ENCODE measurements at regions not wholly inside any gene's neighbourhood (a gene's known extent, or its start where the extent isn't known, plus 50 kb on each side); places are given as distances from the start of the nearest gene placed in this dataset.

DNA sequence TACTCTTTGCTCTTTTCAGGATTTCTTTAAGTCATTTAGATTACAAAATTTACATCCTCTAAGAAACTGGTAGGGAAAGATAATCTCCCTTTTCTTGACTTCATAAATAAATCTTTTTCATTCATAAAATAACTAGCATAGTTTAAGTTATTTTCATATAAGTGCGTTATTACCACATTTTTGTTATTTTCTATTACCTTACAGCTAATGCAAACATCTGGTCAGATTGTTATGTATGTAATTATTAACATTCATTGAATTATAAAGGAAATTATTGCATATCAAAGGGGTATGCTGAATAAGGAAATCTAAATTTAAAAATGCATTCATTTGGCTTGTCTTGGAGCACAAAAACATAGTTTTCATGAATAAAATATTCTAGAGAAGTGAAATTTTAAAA lies 55.3 kb upstream of the SLITRK1 start:
- ChIA-PET CTCF (no interaction called here), POLR2A (no interaction called here)
- WGBS (ENCODE audit: insufficient coverage) = no CpG with 5 or more reads among the region's 1 CpG

GRCh38 chr13:83935566-83935965 lies 53.3 kb upstream of the SLITRK1 start:
- Mint-ChIP-seq H3K27ac (no peak overlapping the region), H3K4me3 (no peak overlapping the region), H3K9me3 (ENCODE audit: insufficient read depth) (peaks cover 3% of the 10 kb centered on the region), H3K27me3 (no peaks in the 10 kb centered on the region), H3K4me1 (no peaks in the 10 kb centered on the region)
- Histone ChIP-seq H3K36me3 (replicated peaks in 1 of 2; ENCODE audit: control extremely low read depth in 1 of 2, control insufficient read depth in 1 of 2, extremely low read depth in 1 of 2, insufficient read depth in 2 of 2, low read length in 1 of 2) (no peaks in the 10 kb centered on the region), H4K20me1 (ENCODE audit: control insufficient read depth, insufficient read depth, low read length, poor library complexity, severe bottlenecking) (no peaks in the 10 kb centered on the region), H2AFZ (ENCODE audit: insufficient read depth, low read depth, low read length, poor library complexity, severe bottlenecking) (no peak overlapping the region), H3K27ac (ENCODE audit: low read length in 2 of 2) (no peak overlapping the region), H3K9me3 (ENCODE audit: control extremely low read depth in 1 of 3, control insufficient read depth in 2 of 3, insufficient read depth in 1 of 3, low read length in 2 of 3) (no peaks in the 10 kb centered on the region), H3K4me2 (replicated peaks; ENCODE audit: low read depth, low read length, poor library complexity, severe bottlenecking) (no peak overlapping the region), H3K27me3 (replicated peaks in 1 of 4; ENCODE audit: control extremely low read depth in 1 of 4, control insufficient read depth in 3 of 4, insufficient read depth in 4 of 4, low read length in 3 of 4) (no peaks in the 10 kb centered on the region), H3K4me1 (ENCODE audit: control insufficient read depth in 2 of 2, insufficient read depth in 2 of 2, low read length in 2 of 2) (no peaks in the 10 kb centered on the region), H3K9ac (ENCODE audit: low read length) (no peak overlapping the region), H3K79me2 (ENCODE audit: control insufficient read depth, insufficient read depth, low read length) (no peaks in the 10 kb centered on the region), H3K4me3 (ENCODE audit: control extremely low read depth in 1 of 5, extremely low read depth in 1 of 5, insufficient read depth in 1 of 5, low read depth in 2 of 5, low read length in 4 of 5) (no peak overlapping the region)
- TF ChIP-seq EZH2 (IDR thresholded peaks at IDR 0.05; ENCODE audit: borderline replicate concordance, insufficient read depth, low read depth, low read length, poor library complexity, severe bottlenecking) = no peak
- TF ChIP-seq, protein P1, sequence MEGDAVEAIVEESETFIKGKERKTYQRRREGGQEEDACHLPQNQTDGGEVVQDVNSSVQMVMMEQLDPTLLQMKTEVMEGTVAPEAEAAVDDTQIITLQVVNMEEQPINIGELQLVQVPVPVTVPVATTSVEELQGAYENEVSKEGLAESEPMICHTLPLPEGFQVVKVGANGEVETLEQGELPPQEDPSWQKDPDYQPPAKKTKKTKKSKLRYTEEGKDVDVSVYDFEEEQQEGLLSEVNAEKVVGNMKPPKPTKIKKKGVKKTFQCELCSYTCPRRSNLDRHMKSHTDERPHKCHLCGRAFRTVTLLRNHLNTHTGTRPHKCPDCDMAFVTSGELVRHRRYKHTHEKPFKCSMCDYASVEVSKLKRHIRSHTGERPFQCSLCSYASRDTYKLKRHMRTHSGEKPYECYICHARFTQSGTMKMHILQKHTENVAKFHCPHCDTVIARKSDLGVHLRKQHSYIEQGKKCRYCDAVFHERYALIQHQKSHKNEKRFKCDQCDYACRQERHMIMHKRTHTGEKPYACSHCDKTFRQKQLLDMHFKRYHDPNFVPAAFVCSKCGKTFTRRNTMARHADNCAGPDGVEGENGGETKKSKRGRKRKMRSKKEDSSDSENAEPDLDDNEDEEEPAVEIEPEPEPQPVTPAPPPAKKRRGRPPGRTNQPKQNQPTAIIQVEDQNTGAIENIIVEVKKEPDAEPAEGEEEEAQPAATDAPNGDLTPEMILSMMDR (IDR thresholded peaks at IDR 0.05) = no peak
- ChIA-PET POLR2A (no interaction called here), CTCF (no interaction called here)
- ATAC-seq (ENCODE audit: low read depth) = no peak
- no peak for DNase-seq
- WGBS (ENCODE audit: insufficient coverage) = 90% methylated on average over 3 of the region's 6 CpGs
- intact Hi-C loops (cut with micrococcal nuclease) = no loop called here

More for the DNA sequence above, 55.3 kb upstream of the SLITRK1 start:
- no peaks in the 10 kb centered on the region for H3K27me3 ChIP-seq (replicated peaks in 1 of 4; ENCODE audit: control extremely low read depth in 1 of 4, control insufficient read depth in 3 of 4, insufficient read depth in 4 of 4, low read length in 3 of 4)
- TF ChIP-seq EZH2 (IDR thresholded peaks at IDR 0.05; ENCODE audit: borderline replicate concordance, insufficient read depth, low read depth, low read length, poor library complexity, severe bottlenecking) = no peak
- TF ChIP-seq, protein P1 (IDR thresholded peaks at IDR 0.05) = no peak
- Mint-ChIP-seq H3K27ac (no peak overlapping the region), H3K4me3 (no peak overlapping the region), H3K27me3 (no peaks in the 10 kb centered on the region), H3K4me1 (no peaks in the 10 kb centered on the region), H3K9me3 (ENCODE audit: insufficient read depth) (no peaks in the 10 kb centered on the region)
- H3K27ac ChIP-seq (ENCODE audit: low read length in 2 of 2) = no peak overlapping the region
- DNase-seq (no peak), ATAC-seq (ENCODE audit: low read depth) (no peak)
- H3K36me3 ChIP-seq (replicated peaks in 1 of 2; ENCODE audit: control extremely low read depth in 1 of 2, control insufficient read depth in 1 of 2, extremely low read depth in 1 of 2, insufficient read depth in 2 of 2, low read length in 1 of 2) = no peaks in the 10 kb centered on the region
- H3K4me1 ChIP-seq (ENCODE audit: control insufficient read depth in 2 of 2, insufficient read depth in 2 of 2, low read length in 2 of 2) = no peaks in the 10 kb centered on the region
- H3K4me2 ChIP-seq (replicated peaks; ENCODE audit: low read depth, low read length, poor library complexity, severe bottlenecking) = no peak overlapping the region
- intact Hi-C loops (cut with micrococcal nuclease) = no loop called here
- H4K20me1 ChIP-seq (ENCODE audit: control insufficient read depth, insufficient read depth, low read length, poor library complexity, severe bottlenecking) = no peaks in the 10 kb centered on the region
- H2AFZ ChIP-seq (ENCODE audit: insufficient read depth, low read depth, low read length, poor library complexity, severe bottlenecking) = no peak overlapping the region
- no peaks in the 10 kb centered on the region for H3K9me3 ChIP-seq (ENCODE audit: control extremely low read depth in 1 of 3, control insufficient read depth in 2 of 3, insufficient read depth in 1 of 3, low read length in 2 of 3)
- H3K4me3 ChIP-seq (ENCODE audit: control extremely low read depth in 1 of 5, extremely low read depth in 1 of 5, insufficient read depth in 1 of 5, low read depth in 2 of 5, low read length in 4 of 5) = no peak overlapping the region
- no peaks in the 10 kb centered on the region for H3K79me2 ChIP-seq (ENCODE audit: control insufficient read depth, insufficient read depth, low read length)
- H3K9ac ChIP-seq (ENCODE audit: low read length) = no peak overlapping the region

Data from B cell (primary cell).